Hematopoietic multipotent progenitor cell treated with erythropoietin and hydrocortisone succinate and interleukin-3 and kit ligand, for 4 days (in vitro differentiated cells): ENCODE measurements at regions not wholly inside any gene's neighbourhood (a gene's known extent, or its start where the extent isn't known, plus 50 kb on each side); places are given as distances from the start of the nearest gene placed in this dataset.
"Not testable (repeated sequence)": the region's sequence is repeated elsewhere in the genome, so short reads cannot be mapped to it uniquely, and the experiment has no call there.

Experiments used
- DNase-seq: peaks from one replicate; pipeline ENCODE4 v3.0.0-alpha.2; 2015

DNA sequence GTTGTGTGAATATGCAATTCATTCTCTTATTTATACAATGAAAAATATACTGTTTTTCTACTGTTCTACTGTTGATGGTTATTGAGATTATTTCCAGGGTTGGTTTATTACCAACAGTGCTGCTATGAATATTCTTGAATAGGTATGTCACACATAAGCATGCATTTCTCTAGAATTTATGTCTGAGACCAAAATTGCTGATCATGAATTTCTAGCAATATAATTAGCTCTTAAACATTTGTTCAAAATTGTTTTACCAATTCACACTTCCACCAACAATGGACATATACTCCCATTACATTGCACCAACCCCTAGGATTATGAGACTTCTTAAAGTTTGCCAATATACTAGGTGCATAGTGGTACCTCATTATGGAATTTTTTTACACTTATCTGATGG is 164.1 kb upstream of the KCNQ5 start:
- DNase-seq = no peak

GRCh38 chr6:72458521-72458920 is 163.3 kb upstream of the KCNQ5 start:
- DNase-seq = no peak

- DNase-seq = no peak
Observed at GRCh38 chr6:72461144-72461543, 160.7 kb upstream of the KCNQ5 start.

DNA sequence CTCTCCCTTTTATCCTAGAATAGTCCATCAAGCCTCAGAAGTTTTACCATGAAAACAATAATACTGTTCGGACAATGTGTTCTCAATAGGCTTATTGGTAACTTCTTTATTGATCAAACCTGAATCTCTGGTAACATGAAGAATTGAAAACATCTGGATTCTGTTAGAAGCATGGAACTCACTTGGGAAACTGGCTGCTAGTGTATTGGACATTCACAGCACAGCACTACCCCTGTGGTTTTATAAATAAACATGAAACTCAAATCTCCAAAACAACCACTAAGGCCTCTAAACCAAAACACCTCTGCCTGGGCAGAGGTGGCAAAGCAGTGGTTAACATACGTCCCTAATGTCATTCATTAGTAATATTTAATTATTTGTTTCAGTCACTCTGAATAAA is 157.6 kb upstream of the KCNQ5 start:
- DNase-seq = no peak

DNA sequence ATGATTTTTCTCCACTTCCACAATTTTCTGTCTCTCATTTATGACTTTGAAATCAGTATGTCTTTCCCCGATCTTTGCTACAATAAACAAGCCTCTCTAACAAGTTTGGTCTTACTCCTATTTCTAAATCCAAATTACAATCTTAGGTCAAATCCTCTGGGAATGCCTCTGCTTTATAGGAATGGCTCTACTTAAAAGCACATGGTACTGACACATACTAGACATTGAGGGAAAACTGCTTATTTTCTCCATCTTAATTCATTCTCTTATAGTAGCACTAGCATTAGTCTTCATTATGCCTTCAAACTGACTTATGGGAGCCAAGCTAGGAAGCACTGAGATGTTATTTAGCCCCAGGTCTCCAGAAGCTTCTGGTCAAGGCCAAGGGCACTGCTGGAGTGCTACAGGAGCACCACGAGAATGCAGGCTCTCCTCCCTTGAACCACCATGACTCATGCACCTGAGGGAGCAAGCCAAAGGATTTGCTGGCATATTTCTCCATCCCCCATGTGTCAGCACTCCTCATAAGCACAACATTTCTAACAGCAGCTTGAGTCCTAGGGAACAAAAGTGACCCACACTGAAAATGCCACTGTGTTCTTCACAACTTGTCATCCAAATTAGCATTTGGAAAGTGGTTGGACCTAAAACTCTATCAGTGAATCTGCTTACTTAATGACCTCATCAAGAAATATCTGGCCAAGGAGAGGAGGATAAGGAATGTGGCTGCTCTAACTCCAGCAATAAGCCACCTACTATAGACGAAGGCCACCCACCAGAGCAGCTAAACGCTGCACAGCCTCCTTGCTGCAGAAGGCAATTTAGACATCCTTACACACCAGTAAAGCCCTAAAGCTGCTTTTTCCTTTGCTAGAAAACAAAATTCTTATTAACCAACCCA is 156.8 kb upstream of the KCNQ5 start:
- DNase-seq = no peak

GRCh38 chr6:72466471-72466870 is 155.4 kb upstream of the KCNQ5 start:
- DNase-seq = no peak

- no peak for DNase-seq
Observed at GRCh38 chr6:72466971-72467566, 154.8 kb upstream of the KCNQ5 start.

DNA sequence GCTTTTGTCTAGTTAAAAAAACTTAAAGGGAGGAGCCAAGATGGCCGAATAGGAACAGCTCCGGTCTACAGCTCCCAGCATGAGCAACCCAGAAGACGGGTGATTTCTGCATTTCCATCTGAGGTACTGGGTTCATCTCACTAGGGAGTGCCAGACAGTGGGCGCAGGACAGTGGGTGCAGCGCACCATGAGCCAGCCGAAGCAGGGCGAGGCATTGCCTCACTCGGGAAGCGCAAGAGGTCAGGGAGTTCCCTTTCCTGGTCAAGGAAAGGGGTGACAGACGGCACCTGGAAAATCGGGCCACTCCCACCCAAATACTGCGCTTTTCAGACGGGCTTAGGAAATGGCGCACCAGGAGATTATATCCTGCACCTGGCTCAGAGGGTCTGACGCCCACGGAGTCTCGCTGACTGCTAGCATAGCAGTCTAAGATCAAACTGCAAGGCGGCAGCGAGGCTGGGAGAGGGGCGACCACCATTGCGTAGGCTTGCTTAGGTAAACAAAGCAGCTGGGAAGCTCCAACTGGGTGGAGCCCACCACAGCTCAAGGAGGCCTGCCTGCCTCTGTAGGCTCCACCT is 152.4 kb upstream of the KCNQ5 start:
- DNase-seq = not testable (repeated sequence)

- DNase-seq = no peak
Observed at GRCh38 chr6:72476051-72476450, 145.8 kb upstream of the KCNQ5 start.

GRCh38 chr6:72476646-72477045 is 145.2 kb upstream of the KCNQ5 start:
- DNase-seq = no peak

- DNase-seq = no peak
Observed at GRCh38 chr6:72495441-72495840, 126.4 kb upstream of the KCNQ5 start.

DNA sequence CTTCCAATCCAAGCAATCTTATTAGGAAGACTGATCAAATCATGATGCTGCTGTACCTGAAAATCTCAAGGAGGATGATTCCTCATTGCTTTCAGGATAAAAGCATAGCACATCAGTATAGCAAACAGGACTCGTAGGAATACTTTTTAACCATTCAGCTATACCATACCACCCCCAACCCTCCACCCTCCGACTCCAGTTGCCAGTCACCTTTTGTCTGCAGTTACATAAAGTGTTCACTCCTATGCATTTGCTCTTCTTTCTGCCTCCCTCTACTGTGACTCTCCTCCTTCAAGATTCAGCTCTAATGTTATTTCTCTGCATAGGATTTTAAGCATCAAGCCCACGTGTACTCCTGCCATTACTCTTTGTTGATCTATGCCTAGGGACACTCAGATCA is 124.7 kb upstream of the KCNQ5 start:
- no peak for DNase-seq

DNA sequence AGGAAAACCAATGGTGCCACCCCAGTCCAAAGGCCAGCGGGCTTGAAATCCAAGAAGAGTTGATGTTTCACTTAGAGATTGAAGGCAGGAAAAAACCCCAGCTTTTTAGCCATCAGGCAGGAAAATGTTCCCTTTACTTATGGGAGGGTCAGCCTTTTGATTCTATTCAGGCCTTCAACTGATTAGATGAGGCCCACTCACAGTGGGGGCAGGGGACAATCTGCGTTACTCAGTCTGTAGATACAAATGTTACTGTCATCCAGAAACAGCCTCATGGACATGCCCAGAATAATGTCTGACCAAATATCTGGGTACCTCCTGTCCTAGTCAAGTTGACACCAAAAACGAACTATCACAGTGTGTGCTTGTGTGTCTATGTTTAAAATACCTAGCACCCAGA is 121.2 kb upstream of the KCNQ5 start:
- no peak for DNase-seq

DNA sequence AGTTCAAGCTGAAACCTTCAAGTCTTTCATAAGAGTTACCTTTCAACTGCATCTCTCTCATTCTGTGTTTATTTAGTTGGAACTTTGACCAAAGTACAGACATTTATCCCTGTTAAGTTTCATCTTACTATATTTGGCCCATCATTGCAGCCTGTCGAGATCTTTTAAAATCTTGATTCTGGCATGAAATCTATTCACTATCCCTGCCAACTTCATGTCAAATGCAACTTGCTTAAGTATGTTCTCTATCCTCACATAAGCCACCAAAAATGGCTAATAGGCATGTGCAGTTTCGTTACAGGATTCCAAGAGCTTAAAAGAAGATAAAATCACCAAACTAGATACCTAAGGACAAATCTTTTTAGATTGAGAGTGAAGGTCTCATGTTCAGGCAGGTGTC is 117.5 kb upstream of the KCNQ5 start:
- no peak for DNase-seq

GRCh38 chr6:72505446-72505845 is 116.4 kb upstream of the KCNQ5 start:
- DNase-seq = no peak

GRCh38 chr6:72519871-72520270 is 102.0 kb upstream of the KCNQ5 start:
- no peak for DNase-seq

GRCh38 chr6:72521684-72522083 is 100.2 kb upstream of the KCNQ5 start:
- DNase-seq = no peak

- DNase-seq = peak; percentile 56
Observed at GRCh38 chr6:72522735-72523141, 99.1 kb upstream of the KCNQ5 start.

- no peak for DNase-seq
Observed at GRCh38 chr6:72524011-72524645, 97.7 kb upstream of the KCNQ5 start.

DNA sequence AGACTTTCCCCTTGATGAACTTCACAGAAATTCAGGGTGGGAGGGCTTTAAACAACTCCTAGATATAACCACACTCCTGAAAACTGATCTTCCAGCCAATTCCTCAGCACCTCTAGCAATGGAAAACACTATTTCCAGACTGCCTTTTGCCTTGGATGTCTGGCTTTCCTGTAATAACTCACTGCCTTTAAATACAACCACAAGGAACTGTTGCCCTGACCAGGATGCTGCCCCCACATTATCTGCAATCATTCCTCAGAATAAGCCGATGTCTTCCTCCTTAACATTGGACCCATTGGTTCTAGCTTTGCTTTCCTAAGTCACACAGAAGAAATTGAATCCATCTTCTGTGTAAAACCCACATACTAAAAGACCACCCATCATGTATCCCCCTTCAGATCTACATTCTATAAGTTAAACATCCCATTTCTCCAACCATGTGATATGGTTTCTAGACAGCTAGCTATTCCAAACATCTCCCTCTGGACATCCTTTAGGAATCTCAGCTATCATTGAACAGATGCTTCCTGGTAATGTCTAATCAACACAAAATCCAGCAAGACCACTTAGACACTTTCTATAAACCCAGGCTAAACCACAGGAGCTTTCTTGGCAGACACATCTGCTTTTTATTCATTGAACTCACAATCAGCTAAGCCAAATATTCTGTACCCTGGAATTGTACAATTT is 95.9 kb upstream of the KCNQ5 start:
- no peak for DNase-seq

DNA sequence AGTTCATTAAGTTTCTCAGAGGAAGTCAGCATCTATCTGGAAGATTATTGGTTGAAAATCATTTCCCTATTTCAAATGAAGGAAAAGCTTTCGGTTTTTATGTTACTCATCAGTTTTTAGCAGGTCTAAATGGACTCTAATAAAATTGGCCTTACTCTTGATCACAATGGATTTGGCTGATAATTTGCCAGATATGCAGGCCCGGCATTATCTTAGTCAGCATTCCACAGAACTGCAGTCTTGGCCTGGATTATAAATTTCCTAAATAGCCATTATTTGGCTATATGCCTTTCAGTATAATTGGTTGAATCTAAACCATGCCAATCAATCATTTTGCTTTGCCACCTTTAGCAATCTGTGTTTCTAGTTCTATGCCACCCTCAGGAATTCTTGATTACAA is 91.7 kb upstream of the KCNQ5 start:
- no peak for DNase-seq

DNA sequence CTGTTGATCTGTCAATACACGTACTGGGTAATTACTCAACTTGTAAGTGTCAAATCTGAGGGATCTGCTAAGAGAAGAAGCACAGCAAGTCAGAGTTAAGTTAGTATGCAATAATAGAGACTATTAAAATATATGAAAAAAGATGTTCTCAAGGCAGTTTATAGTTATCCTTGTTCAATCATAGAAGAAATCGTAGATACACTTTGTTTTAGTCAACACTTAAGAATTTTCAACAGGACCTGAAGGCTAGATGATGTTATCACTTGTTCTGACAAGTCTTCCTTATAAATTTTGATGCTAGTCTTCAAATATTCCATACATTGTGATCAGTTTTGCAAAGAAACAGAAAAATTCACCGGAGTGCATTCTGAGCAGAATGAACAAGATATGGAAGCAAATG is 91.1 kb upstream of the KCNQ5 start:
- no peak for DNase-seq

- no peak for DNase-seq
Observed at GRCh38 chr6:72533606-72534005, 88.3 kb upstream of the KCNQ5 start.
